ENCODE measurements at regions not wholly inside any gene's neighbourhood (a gene's known extent, or its start where the extent isn't known, plus 50 kb on each side); places are given as distances from the start of the nearest gene placed in this dataset.
"Not testable (repeated sequence)": the region's sequence is repeated elsewhere in the genome, so short reads cannot be mapped to it uniquely, and the experiment has no call there.

DNA sequence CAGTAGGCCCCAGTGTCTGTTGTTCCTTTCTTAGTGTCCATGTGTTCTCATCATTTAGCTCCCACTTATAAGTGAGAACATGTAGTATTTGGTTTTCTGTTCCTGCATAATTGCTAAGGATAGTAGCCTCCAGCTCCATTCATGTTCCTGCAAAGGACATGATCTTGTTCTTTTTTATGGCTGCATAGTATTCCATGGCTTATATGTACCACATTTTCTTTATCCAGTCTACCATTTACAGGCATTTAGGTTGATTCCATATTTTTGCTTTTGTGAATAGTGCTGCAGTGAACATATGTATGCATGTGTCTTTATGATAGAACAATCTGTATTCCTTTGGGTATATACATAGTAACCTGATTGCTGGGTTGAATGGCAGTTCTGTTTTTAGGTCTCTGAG, 134.4 kb upstream of the MON1B start:
- not testable (repeated sequence) for H2AFZ ChIP-seq (ENCODE audit: low read depth, low read length); H3K9ac ChIP-seq (ENCODE audit: low read length); H2BK120ac ChIP-seq (ENCODE audit: low read depth, low read length); H3K4me2 ChIP-seq (ENCODE audit: low read length, poor library complexity, severe bottlenecking); H3K9me3 ChIP-seq (ENCODE audit: control insufficient read depth, low read length); H2BK12ac ChIP-seq (ENCODE audit: low read length in 2 of 2); H3K79me1 ChIP-seq (replicated peaks; ENCODE audit: low read length, poor library complexity, severe bottlenecking); H4K8ac ChIP-seq (ENCODE audit: low read length); H3K18ac ChIP-seq (ENCODE audit: low read depth in 1 of 2, low read length in 2 of 2); H3K23ac ChIP-seq (ENCODE audit: low read length in 2 of 2); H3K4ac ChIP-seq (ENCODE audit: low read depth in 1 of 2, low read length in 2 of 2); H3K36me3 ChIP-seq (ENCODE audit: control insufficient read depth in 1 of 2, insufficient read depth in 2 of 2, low read depth in 1 of 2, low read length in 2 of 2); H3K14ac ChIP-seq (ENCODE audit: low read length in 2 of 2); H3K4me1 ChIP-seq (ENCODE audit: control insufficient read depth, insufficient read depth, low read depth, low read length); H2BK15ac ChIP-seq (ENCODE audit: low read depth, poor library complexity, severe bottlenecking); H2BK5ac ChIP-seq (ENCODE audit: low read depth, low read length, poor library complexity, severe bottlenecking); H2AK5ac ChIP-seq (ENCODE audit: low read length, severe bottlenecking); H4K91ac ChIP-seq (ENCODE audit: low read length); DNase-seq; H3K27me3 ChIP-seq (ENCODE audit: control insufficient read depth in 1 of 2, insufficient read depth in 1 of 2, low read length in 2 of 2); H3K27ac ChIP-seq (ENCODE audit: low read length, poor library complexity, severe bottlenecking); H3K4me3 ChIP-seq (ENCODE audit: insufficient read depth in 1 of 2, low read depth in 1 of 2, low read length in 2 of 2)

- H2BK15ac ChIP-seq (ENCODE audit: low read depth, poor library complexity, severe bottlenecking), result no peak overlapping the region
- DNase-seq, result no peak
These were observed 133.7 kb upstream of the MON1B start for GRCh38 chr16:77057161-77057774.

DNA sequence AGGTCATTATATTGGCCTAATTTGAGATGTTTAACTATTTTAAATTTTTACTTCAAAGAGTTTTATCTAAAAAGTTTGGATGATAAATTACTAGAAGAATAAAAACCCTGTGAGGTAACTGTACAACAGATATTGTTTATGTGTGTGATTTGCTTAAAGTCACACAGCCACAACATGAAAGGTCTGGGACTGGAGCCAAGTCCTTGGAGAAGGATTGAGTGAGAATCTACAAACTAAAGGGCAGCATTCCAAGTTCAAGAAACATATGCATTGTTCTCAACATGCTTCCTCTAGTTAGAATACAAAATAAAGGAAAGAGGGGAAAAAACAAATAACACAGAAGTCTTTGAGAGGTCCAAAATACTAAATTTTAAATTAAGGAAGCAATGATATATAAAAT, 131.5 kb upstream of the MON1B start:
- H3K27me3 ChIP-seq (ENCODE audit: control insufficient read depth in 1 of 2, insufficient read depth in 1 of 2, low read length in 2 of 2), result no peaks in the 10 kb centered on the region
- H3K4me3 ChIP-seq (ENCODE audit: insufficient read depth in 1 of 2, low read depth in 1 of 2, low read length in 2 of 2), result no peak overlapping the region
- no peak overlapping the region for H3K27ac ChIP-seq (ENCODE audit: low read length, poor library complexity, severe bottlenecking)
- no peaks in the 10 kb centered on the region for H3K36me3 ChIP-seq (ENCODE audit: control insufficient read depth in 1 of 2, insufficient read depth in 2 of 2, low read depth in 1 of 2, low read length in 2 of 2)
- H2BK120ac ChIP-seq (ENCODE audit: low read depth, low read length), result no peak overlapping the region
- H3K4me2 ChIP-seq (ENCODE audit: low read length, poor library complexity, severe bottlenecking), result no peak overlapping the region
- no peak overlapping the region for H3K18ac ChIP-seq (ENCODE audit: low read depth in 1 of 2, low read length in 2 of 2)
- H2BK12ac ChIP-seq (ENCODE audit: low read length in 2 of 2), result no peak overlapping the region
- no peaks in the 10 kb centered on the region for H3K9me3 ChIP-seq (ENCODE audit: control insufficient read depth, low read length)
- H2AK5ac ChIP-seq (ENCODE audit: low read length, severe bottlenecking), result no peak overlapping the region
- no peak overlapping the region for H4K91ac ChIP-seq (ENCODE audit: low read length)
- H3K14ac ChIP-seq (ENCODE audit: low read length in 2 of 2), result no peak overlapping the region
- H3K4ac ChIP-seq (ENCODE audit: low read depth in 1 of 2, low read length in 2 of 2), result no peak overlapping the region
- H2AFZ ChIP-seq (ENCODE audit: low read depth, low read length), result no peak overlapping the region
- no peak overlapping the region for H4K8ac ChIP-seq (ENCODE audit: low read length)
- peak; percentile 5 for DNase-seq
- H3K79me1 ChIP-seq (replicated peaks; ENCODE audit: low read length, poor library complexity, severe bottlenecking), result no peaks in the 10 kb centered on the region
- H2BK15ac ChIP-seq (ENCODE audit: low read depth, poor library complexity, severe bottlenecking), result no peak overlapping the region
- no peak overlapping the region for H3K9ac ChIP-seq (ENCODE audit: low read length)
- no peak overlapping the region for H2BK5ac ChIP-seq (ENCODE audit: low read depth, low read length, poor library complexity, severe bottlenecking)
- no peaks in the 10 kb centered on the region for H3K4me1 ChIP-seq (ENCODE audit: control insufficient read depth, insufficient read depth, low read depth, low read length)
- H3K23ac ChIP-seq (ENCODE audit: low read length in 2 of 2), result no peak overlapping the region

More at GRCh38 chr16:77057161-77057774, 133.7 kb upstream of the MON1B start:
- no peak overlapping the region for H3K14ac ChIP-seq (ENCODE audit: low read length in 2 of 2)
- H4K8ac ChIP-seq (ENCODE audit: low read length), result no peak overlapping the region
- H2AFZ ChIP-seq (ENCODE audit: low read depth, low read length), result no peak overlapping the region
- H3K27ac ChIP-seq (ENCODE audit: low read length, poor library complexity, severe bottlenecking), result no peak overlapping the region
- H3K36me3 ChIP-seq (ENCODE audit: control insufficient read depth in 1 of 2, insufficient read depth in 2 of 2, low read depth in 1 of 2, low read length in 2 of 2), result no peaks in the 10 kb centered on the region
- 73% methylated on average over 4 of the region's 7 CpGs for WGBS
- no peak overlapping the region for H3K4ac ChIP-seq (ENCODE audit: low read depth in 1 of 2, low read length in 2 of 2)
- no peak overlapping the region for H2BK12ac ChIP-seq (ENCODE audit: low read length in 2 of 2)
- H3K18ac ChIP-seq (ENCODE audit: low read depth in 1 of 2, low read length in 2 of 2), result no peak overlapping the region
- H2AK5ac ChIP-seq (ENCODE audit: low read length, severe bottlenecking), result no peak overlapping the region
- H3K4me3 ChIP-seq (ENCODE audit: insufficient read depth in 1 of 2, low read depth in 1 of 2, low read length in 2 of 2), result no peak overlapping the region
- no peak overlapping the region for H3K23ac ChIP-seq (ENCODE audit: low read length in 2 of 2)
- no peak overlapping the region for H3K4me2 ChIP-seq (ENCODE audit: low read length, poor library complexity, severe bottlenecking)
- no peak overlapping the region for H2BK5ac ChIP-seq (ENCODE audit: low read depth, low read length, poor library complexity, severe bottlenecking)
- no peaks in the 10 kb centered on the region for H3K4me1 ChIP-seq (ENCODE audit: control insufficient read depth, insufficient read depth, low read depth, low read length)
- no peaks in the 10 kb centered on the region for H3K27me3 ChIP-seq (ENCODE audit: control insufficient read depth in 1 of 2, insufficient read depth in 1 of 2, low read length in 2 of 2)
- no peak overlapping the region for H4K91ac ChIP-seq (ENCODE audit: low read length)
- no peaks in the 10 kb centered on the region for H3K79me1 ChIP-seq (replicated peaks; ENCODE audit: low read length, poor library complexity, severe bottlenecking)
- no peak overlapping the region for H2BK120ac ChIP-seq (ENCODE audit: low read depth, low read length)
- no peaks in the 10 kb centered on the region for H3K9me3 ChIP-seq (ENCODE audit: control insufficient read depth, low read length)
- H3K9ac ChIP-seq (ENCODE audit: low read length), result no peak overlapping the region

DNA sequence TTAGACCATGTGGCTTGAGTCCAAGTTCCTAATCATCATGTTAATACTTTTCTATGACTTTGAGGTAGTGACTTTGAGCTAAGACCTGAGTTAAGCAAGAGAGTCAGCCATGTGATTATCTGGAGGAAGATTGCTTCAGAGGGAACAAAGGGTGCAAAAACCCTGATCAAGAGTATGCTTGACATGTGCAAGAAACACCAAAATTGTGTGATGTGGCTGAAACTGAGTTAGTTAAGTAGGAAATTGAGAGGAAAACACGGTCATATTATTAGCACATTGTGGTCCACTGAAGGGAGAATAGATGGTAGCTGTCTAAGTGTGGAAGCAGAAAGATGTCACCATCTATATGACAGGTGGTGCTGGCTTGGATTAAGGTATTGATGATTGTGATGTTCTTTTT, 130.4 kb upstream of the MON1B start:
- no peak overlapping the region for H4K8ac ChIP-seq (ENCODE audit: low read length)
- no peaks in the 10 kb centered on the region for H3K79me1 ChIP-seq (replicated peaks; ENCODE audit: low read length, poor library complexity, severe bottlenecking)
- H3K9me3 ChIP-seq (ENCODE audit: control insufficient read depth, low read length), result no peaks in the 10 kb centered on the region
- H3K14ac ChIP-seq (ENCODE audit: low read length in 2 of 2), result no peak overlapping the region
- H3K36me3 ChIP-seq (ENCODE audit: control insufficient read depth in 1 of 2, insufficient read depth in 2 of 2, low read depth in 1 of 2, low read length in 2 of 2), result no peaks in the 10 kb centered on the region
- H2AFZ ChIP-seq (ENCODE audit: low read depth, low read length), result no peak overlapping the region
- H3K27me3 ChIP-seq (ENCODE audit: control insufficient read depth in 1 of 2, insufficient read depth in 1 of 2, low read length in 2 of 2), result no peaks in the 10 kb centered on the region
- H3K4me1 ChIP-seq (ENCODE audit: control insufficient read depth, insufficient read depth, low read depth, low read length), result no peaks in the 10 kb centered on the region
- no peak overlapping the region for H3K18ac ChIP-seq (ENCODE audit: low read depth in 1 of 2, low read length in 2 of 2)
- H3K4me3 ChIP-seq (ENCODE audit: insufficient read depth in 1 of 2, low read depth in 1 of 2, low read length in 2 of 2), result no peak overlapping the region
- H3K4me2 ChIP-seq (ENCODE audit: low read length, poor library complexity, severe bottlenecking), result no peak overlapping the region
- H2BK120ac ChIP-seq (ENCODE audit: low read depth, low read length), result no peak overlapping the region
- WGBS, result 94% methylated on average over 1 of the region's 1 CpG
- H2BK5ac ChIP-seq (ENCODE audit: low read depth, low read length, poor library complexity, severe bottlenecking), result no peak overlapping the region
- no peak overlapping the region for H3K9ac ChIP-seq (ENCODE audit: low read length)
- no peak overlapping the region for H3K4ac ChIP-seq (ENCODE audit: low read depth in 1 of 2, low read length in 2 of 2)
- no peak overlapping the region for H3K27ac ChIP-seq (ENCODE audit: low read length, poor library complexity, severe bottlenecking)
- no peak overlapping the region for H3K23ac ChIP-seq (ENCODE audit: low read length in 2 of 2)
- no peak overlapping the region for H2BK15ac ChIP-seq (ENCODE audit: low read depth, poor library complexity, severe bottlenecking)
- H2BK12ac ChIP-seq (ENCODE audit: low read length in 2 of 2), result no peak overlapping the region
- no peak overlapping the region for H2AK5ac ChIP-seq (ENCODE audit: low read length, severe bottlenecking)
- H4K91ac ChIP-seq (ENCODE audit: low read length), result no peak overlapping the region
- no peak for DNase-seq

All from mesenchymal stem cell (in vitro differentiated cells and primary cell).